Activated CD8-positive, alpha-beta memory T cell treated with anti-CD3 and anti-CD28 coated beads for 36 hours (primary cell): ENCODE measurements at regions not wholly inside any gene's neighbourhood (a gene's known extent, or its start where the extent isn't known, plus 50 kb on each side); places are given as distances from the start of the nearest gene placed in this dataset.

Experiments used
- CTCF ChIA-PET: fragments of 350-600 bp; sonication (Branson Sonifier 250); formaldehyde crosslinking; loops from one replicate; lab custom pipeline; 2021; ENCODE audit warnings: antibody characterized with exemption; lab: Charles Lee
- POLR2A ChIA-PET: fragments of 350-600 bp; sonication (Branson Sonifier 250); formaldehyde crosslinking; loops from one replicate; lab custom pipeline; 2021; ENCODE audit warnings: antibody characterized with exemption; lab: Charles Lee

GRCh38 chr3:163672954-163673353 is 1405.3 kb downstream of the SI start:
- POLR2A ChIA-PET, result no interaction called here
- CTCF ChIA-PET, result no interaction called here

GRCh38 chr3:163671201-163671600 is 1407.1 kb downstream of the SI start:
- CTCF ChIA-PET, result interaction anchor here (0.8 kb wide), 1 partner anchor 24 kb away, joined by 3 read pairs; no protein-coding TSS in a partner anchor
- POLR2A ChIA-PET, result no interaction called here

DNA sequence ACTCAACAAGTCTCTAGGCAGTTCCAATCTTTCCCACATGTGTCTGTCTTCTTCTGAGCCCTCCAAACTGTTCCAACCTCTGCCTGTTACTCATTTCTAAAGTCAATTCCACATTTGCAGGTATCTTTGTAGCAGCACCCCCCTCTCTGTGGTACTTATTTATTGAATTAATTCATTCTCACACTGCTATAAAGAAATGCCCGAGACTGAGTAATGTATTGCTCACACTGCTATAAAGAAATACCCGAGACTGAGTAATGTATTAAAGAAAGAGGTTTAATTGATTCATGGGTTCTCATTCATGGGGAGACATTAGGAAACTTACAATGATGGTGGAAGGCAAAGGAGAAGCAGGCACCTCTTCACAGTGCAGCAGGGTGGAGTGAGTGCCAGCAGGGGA is 1413.8 kb downstream of the SI start:
- CTCF ChIA-PET, result no interaction called here
- POLR2A ChIA-PET, result no interaction called here

- POLR2A ChIA-PET, result no interaction called here
- CTCF ChIA-PET, result no interaction called here
These were observed 1421.2 kb downstream of the SI start for GRCh38 chr3:163657088-163657487.

GRCh38 chr3:163655021-163655420 is 1423.3 kb downstream of the SI start:
- POLR2A ChIA-PET, result no interaction called here
- CTCF ChIA-PET, result no interaction called here

GRCh38 chr3:163644172-163644571 is 1434.1 kb downstream of the SI start:
- CTCF ChIA-PET, result no interaction called here
- POLR2A ChIA-PET, result no interaction called here

GRCh38 chr3:163632722-163633121 is 1445.6 kb downstream of the SI start:
- CTCF ChIA-PET, result no interaction called here
- POLR2A ChIA-PET, result no interaction called here

DNA sequence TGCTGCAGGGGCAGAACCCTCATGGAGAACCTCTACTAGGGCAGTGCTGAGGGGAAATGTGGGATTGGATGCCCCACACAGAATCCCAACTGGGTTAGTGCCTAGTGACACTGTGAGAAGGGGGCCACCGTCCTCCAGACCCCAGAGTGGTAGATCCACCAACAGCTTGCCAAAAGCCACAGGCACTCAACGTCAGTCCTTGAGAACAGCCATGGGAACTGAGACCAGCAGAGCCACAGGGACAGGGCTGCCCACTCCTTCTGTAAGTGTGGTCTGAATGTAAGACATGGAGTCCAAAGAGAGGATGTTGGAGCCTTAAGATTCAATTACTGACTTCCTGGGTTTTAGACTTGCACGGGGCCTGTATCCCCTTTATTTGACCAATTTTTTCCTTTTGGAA is 1451.5 kb downstream of the SI start:
- ChIA-PET POLR2A (no interaction called here), CTCF (no interaction called here)

DNA sequence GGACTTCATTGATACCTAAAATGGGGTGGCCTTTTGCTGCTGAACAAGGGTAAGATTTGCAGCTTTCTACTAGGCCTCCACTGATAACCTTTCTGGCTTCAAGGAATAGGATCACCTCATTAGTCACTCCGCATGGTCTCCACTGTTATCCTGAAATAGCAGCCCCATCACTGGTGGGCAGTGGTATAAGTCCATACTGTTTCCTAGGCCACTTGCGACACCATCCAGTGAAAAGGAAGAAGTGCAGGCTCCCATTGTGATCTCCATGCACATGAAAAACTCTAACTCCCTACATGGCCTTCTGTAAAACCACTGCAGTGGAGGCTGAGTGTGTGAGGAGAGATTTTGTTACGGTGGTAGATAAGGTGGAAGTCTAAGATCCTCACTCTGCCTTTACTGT is 1455.9 kb downstream of the SI start:
- POLR2A ChIA-PET, result no interaction called here

GRCh38 chr3:163614886-163615285 is 1463.4 kb downstream of the SI start:
- POLR2A ChIA-PET, result no interaction called here

More for the DNA sequence above, 1455.9 kb downstream of the SI start:
- CTCF ChIA-PET, result no interaction called here

GRCh38 chr3:163605915-163606314 is 1472.4 kb downstream of the SI start:
- CTCF ChIA-PET, result no interaction called here
- POLR2A ChIA-PET, result no interaction called here

More at GRCh38 chr3:163614886-163615285, 1463.4 kb downstream of the SI start:
- CTCF ChIA-PET, result no interaction called here

DNA sequence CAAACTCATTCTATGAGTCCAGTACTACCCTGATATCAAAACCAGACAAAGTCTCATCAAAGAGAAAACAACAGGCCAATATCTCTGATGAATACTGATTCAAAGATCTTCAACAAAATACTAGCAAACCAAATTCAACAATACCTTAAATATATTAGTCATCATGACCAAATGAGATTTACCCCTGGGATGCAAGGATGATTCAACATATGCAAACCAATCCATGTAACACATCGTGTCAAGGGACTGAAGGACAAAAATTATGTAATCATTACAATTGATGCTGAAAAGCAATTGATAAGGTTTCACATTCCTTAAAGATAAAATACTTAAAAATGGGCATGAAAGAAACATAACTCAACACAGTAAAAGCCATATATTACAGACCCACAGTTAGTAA is 1476.9 kb downstream of the SI start:
- POLR2A ChIA-PET, result no interaction called here
- CTCF ChIA-PET, result no interaction called here

GRCh38 chr3:163587342-163587741 is 1491.0 kb downstream of the SI start:
- ChIA-PET CTCF (interaction anchor here (0.5 kb wide), 1 partner anchor 1602 kb away, joined by 3 read pairs; no protein-coding TSS in a partner anchor), POLR2A (no interaction called here)

DNA sequence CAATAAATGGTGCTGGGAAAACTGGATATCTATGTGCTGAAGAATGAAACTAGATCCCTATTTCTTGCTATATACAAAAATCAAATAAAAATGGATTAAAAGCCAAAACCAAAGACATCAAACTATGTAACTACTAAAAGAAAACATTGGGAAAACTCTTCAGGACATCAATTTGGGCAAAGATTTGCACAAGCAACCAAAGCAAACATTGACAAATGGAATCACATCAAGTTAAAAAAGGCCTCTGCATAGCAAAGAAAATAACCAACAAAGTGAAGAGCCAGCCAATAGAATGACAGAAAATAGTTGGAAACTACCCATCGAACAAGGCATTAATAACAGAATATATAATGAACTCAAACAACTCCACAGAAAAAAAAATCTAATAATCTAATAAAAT is 1495.3 kb downstream of the SI start:
- CTCF ChIA-PET, result no interaction called here
- POLR2A ChIA-PET, result no interaction called here

DNA sequence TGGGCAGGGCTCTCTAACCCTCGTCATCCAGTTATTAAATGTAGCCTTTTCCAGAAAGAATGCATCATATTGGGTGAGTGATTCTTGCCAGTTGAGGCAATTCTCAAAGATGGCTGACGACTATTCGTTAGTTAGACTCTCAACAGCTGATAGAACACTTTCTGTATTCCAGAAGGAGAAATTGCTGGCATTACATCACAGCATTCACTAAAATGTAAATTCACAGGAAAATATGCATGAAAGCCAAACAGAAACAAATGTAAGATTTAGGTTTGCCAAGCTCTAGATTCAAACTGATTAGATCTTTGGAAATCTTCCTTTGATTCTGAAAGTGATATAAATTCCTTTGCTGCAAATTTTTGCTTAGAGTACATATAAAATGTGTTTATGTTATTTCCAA is 1501.0 kb downstream of the SI start:
- ChIA-PET CTCF (no interaction called here), POLR2A (no interaction called here)

- CTCF ChIA-PET, result no interaction called here
- POLR2A ChIA-PET, result no interaction called here
These were observed 1502.0 kb downstream of the SI start for GRCh38 chr3:163576314-163576713.

- POLR2A ChIA-PET, result no interaction called here
- CTCF ChIA-PET, result no interaction called here
These were observed 1505.0 kb downstream of the SI start for GRCh38 chr3:163573324-163573723.

DNA sequence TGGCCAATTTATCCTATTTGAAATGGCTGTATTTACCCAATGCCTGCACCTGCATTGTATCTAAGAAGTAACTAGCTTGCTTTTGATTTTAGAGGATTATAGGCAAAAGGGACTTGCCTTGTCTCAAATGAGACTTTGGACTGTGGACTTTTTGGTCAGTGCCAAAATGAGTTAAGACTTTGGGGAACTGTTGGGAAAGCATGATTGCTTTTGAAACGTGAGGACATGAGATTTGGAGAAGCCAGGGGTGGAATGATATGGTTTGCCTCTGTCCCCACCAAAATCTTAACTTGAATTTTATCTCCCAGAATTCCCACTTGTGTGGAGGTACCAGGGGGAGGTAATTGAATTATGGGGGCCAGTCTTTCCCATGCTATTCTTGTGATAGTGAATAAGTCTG is 1505.4 kb downstream of the SI start:
- CTCF ChIA-PET, result no interaction called here
- POLR2A ChIA-PET, result no interaction called here

GRCh38 chr3:163563485-163563884 is 1514.8 kb downstream of the SI start:
- CTCF ChIA-PET, result no interaction called here

GRCh38 chr3:163562625-163563024 is 1515.7 kb downstream of the SI start:
- ChIA-PET POLR2A (no interaction called here), CTCF (no interaction called here)

More at GRCh38 chr3:163563485-163563884, 1514.8 kb downstream of the SI start:
- POLR2A ChIA-PET, result no interaction called here

GRCh38 chr3:163561151-163561550 is 1517.1 kb downstream of the SI start:
- ChIA-PET CTCF (no interaction called here), POLR2A (no interaction called here)

DNA sequence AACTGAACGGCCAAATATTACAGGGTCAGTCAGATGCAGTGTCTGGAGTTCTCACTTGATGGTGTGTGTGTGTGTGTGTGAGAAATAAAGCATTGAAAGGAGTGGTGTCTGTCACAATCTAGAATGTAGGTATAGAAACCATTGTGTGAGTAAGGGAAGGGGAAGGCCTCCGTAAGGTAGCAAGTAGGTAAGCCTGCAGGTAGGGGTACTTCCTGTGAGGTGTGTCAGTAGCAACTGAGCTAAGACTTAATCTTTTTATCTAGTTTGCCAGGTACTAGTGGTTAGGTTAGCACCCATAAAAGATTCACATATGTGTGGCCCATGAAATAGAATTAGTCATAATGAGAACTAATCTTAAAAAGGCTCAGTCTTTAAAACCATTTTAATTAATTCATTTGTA is 1517.8 kb downstream of the SI start:
- POLR2A ChIA-PET, result no interaction called here
- CTCF ChIA-PET, result no interaction called here
